ENCODE measurements at regions not wholly inside any gene's neighbourhood (a gene's known extent, or its start where the extent isn't known, plus 50 kb on each side); places are given as distances from the start of the nearest gene placed in this dataset.

- no peak for TF ChIP-seq CTCF (IDR thresholded peaks at IDR 0.05)
- no peak for TF ChIP-seq ZFX (IDR thresholded peaks at IDR 0.05; ENCODE audit: borderline replicate concordance)
Observed at GRCh38 chr6:8166156-8166555, 63.8 kb upstream of the EEF1E1 start.

All from 22Rv1 (cell line).